Endothelial cell of umbilical vein (primary cell): ENCODE measurements at regions not wholly inside any gene's neighbourhood (a gene's known extent, or its start where the extent isn't known, plus 50 kb on each side); places are given as distances from the start of the nearest gene placed in this dataset.

Experiments used
- CTCF ChIP-seq, 2 donors: IDR thresholded peaks; 1 replicate in 1 of 2; 2 replicates in 1 of 2; pipeline ENCODE4 v1.5.1; 2011; ENCODE audit warnings: low read length in 2 of 2, mild to moderate bottlenecking in 2 of 2, moderate library complexity in 2 of 2, control low read depth in 1 of 2, inconsistent platforms in 1 of 2, low read depth in 1 of 2; ENCODE audit not compliant: insufficient read depth in 1 of 2; ENCODE audit errors: extremely low read depth in 1 of 2
- EZH2 ChIP-seq: IDR thresholded peaks from 2 replicates; pipeline ENCODE4 v1.6.1; 2012; ENCODE audit warnings: borderline replicate concordance, low read depth, mild to moderate bottlenecking, moderate library complexity, low read length, inconsistent platforms; ENCODE audit not compliant: severe bottlenecking
- GATA2 ChIP-seq: IDR thresholded peaks from 2 replicates; pipeline ENCODE4 v1.7.0; 2011; ENCODE audit warnings: low read depth, mild to moderate bottlenecking, moderate library complexity, mixed read lengths, low read length; ENCODE audit not compliant: insufficient read length, insufficient read depth
- JUN ChIP-seq: IDR thresholded peaks from 2 replicates; pipeline ENCODE4 v1.6.1; 2011; ENCODE audit warnings: borderline replicate concordance, low read depth; ENCODE audit not compliant: insufficient read length, insufficient read depth

GRCh38 chr5:18560602-18561001 lies 926.3 kb downstream of the TAF11L14 start:
- TF ChIP-seq CTCF (IDR thresholded peaks at IDR 0.05; ENCODE audit: extremely low read depth in 1 of 2, insufficient read depth in 1 of 2, low read depth in 1 of 2, low read length in 2 of 2) (no peak), GATA2 (no peak), JUN (no peak), EZH2 (no peak)
